Fibroblast of villous mesenchyme (primary cell): ENCODE measurements at regions not wholly inside any gene's neighbourhood (a gene's known extent, or its start where the extent isn't known, plus 50 kb on each side); places are given as distances from the start of the nearest gene placed in this dataset.

ENCODE experiments used
- DNase-seq: peaks from one replicate; pipeline ENCODE4 v3.0.0-alpha.2; 2010; ENCODE audit warnings: low read depth
- H3K4me3 ChIP-seq: 2 replicates; pipeline ENCODE4 v1.5.1; 2011; ENCODE audit warnings: low read depth, mild to moderate bottlenecking, low read length
- TF ChIP-seq, protein P1 (sequence below): IDR thresholded peaks from 2 replicates; pipeline ENCODE4 v1.5.1; 2012; ENCODE audit warnings: low read depth, mild to moderate bottlenecking, low read length; ENCODE audit not compliant: insufficient read depth

DNA sequence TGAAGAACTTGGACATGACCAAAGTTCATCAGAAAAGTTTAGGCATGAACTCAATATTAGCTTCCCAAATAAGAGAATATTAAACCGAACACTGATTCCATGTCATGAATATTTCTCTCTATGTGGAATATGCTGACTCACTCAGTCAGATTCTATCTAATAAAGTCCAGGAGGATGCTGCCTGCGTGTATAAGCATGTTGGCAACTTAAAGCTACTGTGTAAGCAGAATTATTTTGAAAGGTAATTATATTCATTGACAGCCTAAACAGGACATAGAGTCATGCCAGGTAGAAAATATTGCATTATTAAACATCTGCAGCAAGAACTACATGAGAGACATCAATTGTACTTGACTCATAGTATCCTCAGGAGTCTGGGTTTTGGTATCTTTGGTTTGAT lies 367.9 kb upstream of the SPOCK3 start:
- TF ChIP-seq, protein P1, sequence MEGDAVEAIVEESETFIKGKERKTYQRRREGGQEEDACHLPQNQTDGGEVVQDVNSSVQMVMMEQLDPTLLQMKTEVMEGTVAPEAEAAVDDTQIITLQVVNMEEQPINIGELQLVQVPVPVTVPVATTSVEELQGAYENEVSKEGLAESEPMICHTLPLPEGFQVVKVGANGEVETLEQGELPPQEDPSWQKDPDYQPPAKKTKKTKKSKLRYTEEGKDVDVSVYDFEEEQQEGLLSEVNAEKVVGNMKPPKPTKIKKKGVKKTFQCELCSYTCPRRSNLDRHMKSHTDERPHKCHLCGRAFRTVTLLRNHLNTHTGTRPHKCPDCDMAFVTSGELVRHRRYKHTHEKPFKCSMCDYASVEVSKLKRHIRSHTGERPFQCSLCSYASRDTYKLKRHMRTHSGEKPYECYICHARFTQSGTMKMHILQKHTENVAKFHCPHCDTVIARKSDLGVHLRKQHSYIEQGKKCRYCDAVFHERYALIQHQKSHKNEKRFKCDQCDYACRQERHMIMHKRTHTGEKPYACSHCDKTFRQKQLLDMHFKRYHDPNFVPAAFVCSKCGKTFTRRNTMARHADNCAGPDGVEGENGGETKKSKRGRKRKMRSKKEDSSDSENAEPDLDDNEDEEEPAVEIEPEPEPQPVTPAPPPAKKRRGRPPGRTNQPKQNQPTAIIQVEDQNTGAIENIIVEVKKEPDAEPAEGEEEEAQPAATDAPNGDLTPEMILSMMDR = no peak
- no peak for DNase-seq
- no peak overlapping the region for H3K4me3 ChIP-seq

DNA sequence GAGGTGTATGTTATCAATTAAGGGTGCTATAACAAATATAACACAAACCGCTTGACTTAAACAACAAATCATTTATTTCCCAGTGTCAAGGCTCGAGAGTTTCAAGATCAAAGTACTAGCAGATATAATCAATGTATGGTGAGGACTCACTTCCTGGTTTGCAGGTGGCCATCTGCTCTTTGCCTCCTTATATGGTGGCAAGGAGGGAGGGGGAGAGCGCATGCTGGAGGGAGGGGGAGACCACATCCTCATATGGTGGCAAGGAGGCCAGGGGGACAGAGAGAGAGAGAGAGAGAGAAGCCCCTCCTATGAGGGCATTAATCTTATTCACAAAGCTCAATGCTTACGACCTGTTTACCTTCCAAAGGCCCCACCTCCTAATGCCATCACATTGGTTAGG lies 372.3 kb upstream of the SPOCK3 start:
- no peak for DNase-seq
- H3K4me3 ChIP-seq = no peak overlapping the region
- TF ChIP-seq, protein P1 = no peak

DNA sequence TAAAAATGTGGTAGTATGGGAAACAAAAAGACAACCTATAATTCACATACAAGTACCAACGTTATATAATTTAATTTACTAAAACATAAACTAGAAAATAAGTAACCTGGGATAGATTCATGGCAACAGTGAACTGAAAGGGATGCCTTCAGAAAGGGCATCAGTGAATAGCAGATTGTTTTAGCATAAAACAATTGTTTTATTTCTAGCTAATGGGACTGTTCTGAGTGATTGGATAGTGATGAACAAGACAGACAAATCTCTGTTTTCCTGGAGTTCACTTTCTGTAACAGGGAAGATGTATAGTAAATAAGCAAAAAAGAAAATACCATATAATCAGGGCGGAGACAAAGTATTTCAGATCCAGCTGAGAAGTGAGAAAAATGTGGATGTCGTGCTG lies 379.1 kb upstream of the SPOCK3 start:
- no peak overlapping the region for H3K4me3 ChIP-seq
- no peak for DNase-seq
- TF ChIP-seq, protein P1 = no peak

DNA sequence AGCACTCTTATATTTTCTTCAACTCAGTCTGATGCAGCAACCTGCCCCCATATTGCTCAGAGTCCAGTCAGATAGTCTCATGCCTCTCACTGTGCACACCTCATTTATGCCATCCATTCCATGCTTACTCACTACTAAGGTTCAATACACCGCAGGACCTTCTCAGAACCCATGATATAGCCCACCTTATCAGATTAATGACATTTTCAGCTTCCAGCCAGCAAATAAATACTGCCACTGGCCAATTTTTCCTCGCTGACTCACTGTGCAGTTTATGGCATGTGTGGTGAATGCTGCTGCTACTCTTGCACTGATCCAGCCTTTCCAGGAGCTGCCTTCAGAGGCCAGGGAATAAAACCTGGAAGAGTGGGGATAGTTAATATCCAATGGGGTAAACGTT lies 380.6 kb upstream of the SPOCK3 start:
- TF ChIP-seq, protein P1 = no peak
- no peak overlapping the region for H3K4me3 ChIP-seq
- DNase-seq = no peak

DNA sequence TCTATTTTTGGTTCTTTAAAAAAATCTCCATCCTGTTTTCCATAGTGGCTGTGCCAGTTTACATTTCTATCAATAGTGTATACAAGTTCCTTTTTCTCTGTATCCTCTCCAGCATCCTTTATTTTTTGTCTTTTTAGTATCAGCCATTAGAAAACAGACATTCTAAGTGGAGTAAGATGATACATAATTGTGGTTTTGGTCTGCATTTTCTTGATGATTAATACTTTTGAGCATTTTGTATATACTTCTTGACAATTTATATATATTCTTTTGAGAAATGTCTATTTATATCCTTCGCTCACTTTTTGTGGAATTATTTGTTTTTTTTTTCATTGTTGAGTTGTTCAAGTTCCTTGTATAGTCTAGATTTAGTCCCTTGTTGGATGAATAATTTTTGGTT lies 382.2 kb upstream of the SPOCK3 start:
- no peak for DNase-seq
- H3K4me3 ChIP-seq = no peak overlapping the region
- TF ChIP-seq, protein P1 = no peak

DNA sequence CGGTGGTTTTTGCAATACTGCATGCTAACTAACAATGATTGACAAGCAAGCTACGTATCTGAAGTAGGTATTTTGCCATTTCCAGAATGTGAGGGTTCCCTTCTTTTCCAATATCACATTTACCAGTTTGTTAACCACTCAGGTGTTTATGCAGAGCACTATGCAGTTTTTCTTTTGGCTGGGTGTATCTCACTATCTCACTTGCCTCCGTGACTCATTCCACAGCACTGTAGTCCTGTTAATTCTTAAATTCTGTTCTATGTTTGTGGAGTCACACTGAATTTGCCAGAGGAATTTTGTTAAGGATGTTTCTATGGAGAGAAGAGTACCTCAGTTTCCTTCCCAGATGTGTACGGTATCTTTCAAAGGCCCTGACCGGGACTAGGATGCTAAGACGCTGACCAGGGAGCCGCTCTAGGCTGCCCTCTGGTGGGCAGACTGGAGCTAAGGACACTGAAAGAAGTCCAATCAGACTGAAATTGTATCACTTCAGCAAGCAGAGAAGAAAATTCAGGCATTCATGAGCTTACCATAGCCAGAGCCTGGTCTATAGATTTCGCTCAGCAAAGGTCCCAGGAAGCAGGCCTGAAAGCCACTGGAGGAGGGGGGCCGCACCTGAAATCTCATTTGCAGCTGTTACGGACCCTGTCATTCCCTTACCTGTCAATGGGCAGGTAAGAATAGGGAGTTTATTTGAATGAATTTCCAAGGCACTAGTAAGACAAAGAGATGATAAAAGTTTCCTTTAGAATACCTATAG lies 388.4 kb upstream of the SPOCK3 start:
- peak; percentile 28 for DNase-seq
- TF ChIP-seq, protein P1 = peak; percentile 68
- no peak overlapping the region for H3K4me3 ChIP-seq

DNA sequence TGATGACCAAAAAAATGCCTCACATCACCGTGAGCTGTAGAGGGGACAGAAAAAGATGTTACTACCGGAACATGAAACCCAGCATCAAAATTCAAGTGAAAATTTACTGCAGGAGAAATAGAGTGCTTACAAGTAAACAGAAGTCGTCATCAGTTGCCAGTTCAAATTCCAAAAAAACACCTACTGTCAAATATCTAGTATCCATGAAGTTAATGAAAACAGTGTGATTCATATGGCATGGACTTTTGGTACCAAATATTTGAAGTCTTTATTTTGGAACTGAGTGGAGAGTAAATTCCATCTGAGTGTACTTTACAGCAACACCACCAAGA lies 388.9 kb upstream of the SPOCK3 start:
- DNase-seq = no peak
- TF ChIP-seq, protein P1 = no peak
- H3K4me3 ChIP-seq = no peak overlapping the region
